GM19397 (cell line): ENCODE measurements at regions not wholly inside any gene's neighbourhood (a gene's known extent, or its start where the extent isn't known, plus 50 kb on each side); places are given as distances from the start of the nearest gene placed in this dataset.

ENCODE experiments used
- ATAC-seq: cut with Tn5 transposase; IDR thresholded peaks from one replicate; pipeline ENCODE4 v1.9.1; 2021; ENCODE audit warnings: mild to moderate bottlenecking, moderate library complexity; ENCODE audit not compliant: unreplicated experiment

- ATAC-seq: no peak
Observed at GRCh38 chr2:155830351-155830750, 502.2 kb downstream of the NR4A2 start.

DNA sequence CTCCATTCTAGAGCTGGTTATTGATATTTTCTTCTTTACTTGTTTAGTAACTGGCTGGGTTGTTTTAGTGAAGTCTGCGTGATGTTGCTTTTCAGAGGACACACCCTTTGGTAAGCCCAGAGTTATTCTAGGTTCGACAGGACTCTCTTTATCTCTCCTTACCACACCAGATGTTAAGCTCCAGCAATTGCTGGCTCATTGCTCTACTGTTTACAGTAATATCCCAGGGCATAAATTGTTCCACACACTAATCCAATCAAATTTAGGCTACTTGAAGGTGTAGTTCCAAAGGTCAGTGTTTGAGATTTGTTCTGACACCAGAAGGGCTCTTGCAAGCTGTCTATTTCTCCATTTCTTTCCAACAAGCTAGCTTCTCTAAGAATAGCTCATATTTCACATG is 506.6 kb downstream of the NR4A2 start:
- no peak for ATAC-seq

DNA sequence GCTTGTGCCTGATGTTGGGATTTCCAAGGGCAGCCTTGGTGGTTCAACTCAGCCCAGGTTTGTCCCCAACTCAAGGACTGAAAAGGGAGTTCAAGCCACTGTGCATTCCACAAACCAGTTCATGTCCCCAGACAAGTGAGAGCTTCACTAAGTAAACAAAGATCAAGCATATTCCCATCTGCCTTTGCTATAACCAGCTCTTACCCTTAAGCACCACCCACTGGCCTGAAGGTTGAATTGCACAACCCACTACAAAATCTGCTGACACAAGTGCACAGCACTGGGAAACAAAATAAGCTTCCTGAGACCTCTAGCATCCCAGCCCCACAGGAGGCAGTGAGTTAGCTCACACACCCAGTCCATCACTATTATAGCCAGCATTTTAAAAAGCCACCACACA is 516.7 kb downstream of the NR4A2 start:
- ATAC-seq: peak; percentile 78

GRCh38 chr2:155815275-155815674 is 517.2 kb downstream of the NR4A2 start:
- ATAC-seq: no peak

GRCh38 chr2:155810411-155810810 is 522.1 kb downstream of the NR4A2 start:
- ATAC-seq: no peak

DNA sequence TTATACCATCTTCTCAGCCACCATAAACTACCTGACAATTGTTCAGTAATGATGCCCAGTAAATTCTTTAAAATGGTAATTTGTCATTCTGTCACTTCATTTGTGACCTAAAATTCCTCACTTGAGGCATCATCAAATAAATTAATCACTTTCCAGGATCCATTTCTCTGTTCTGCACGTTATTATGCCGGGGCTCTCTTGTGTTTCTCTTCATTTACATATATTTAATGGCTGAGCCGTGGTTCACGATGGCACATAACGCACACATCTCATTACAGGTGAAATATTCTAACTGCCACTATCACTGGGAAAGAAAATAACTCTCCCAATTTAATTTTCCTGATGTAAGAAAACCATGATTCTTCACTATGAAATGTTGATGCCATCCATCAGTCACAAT is 529.6 kb downstream of the NR4A2 start:
- ATAC-seq: no peak

- ATAC-seq: no peak
Observed at GRCh38 chr2:155792666-155793065, 539.9 kb downstream of the NR4A2 start.

DNA sequence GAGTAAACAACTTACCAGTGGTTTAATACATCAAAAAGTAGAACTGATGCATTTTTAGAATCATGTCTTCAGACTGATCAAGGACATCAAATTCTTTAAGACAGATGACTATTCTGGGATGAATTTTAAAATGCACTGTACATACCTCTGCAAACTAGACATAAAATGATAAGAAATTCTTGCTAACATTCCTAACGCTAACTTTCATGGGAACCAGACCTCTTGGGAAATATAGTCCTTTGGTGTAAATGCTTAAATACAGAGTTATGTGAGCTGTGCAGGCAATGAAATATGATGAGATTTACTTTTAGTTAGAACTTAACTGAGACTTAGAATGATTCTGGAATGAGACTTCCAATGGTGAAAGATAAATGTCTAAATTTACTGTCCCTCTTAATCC is 562.0 kb downstream of the NR4A2 start:
- ATAC-seq: no peak

DNA sequence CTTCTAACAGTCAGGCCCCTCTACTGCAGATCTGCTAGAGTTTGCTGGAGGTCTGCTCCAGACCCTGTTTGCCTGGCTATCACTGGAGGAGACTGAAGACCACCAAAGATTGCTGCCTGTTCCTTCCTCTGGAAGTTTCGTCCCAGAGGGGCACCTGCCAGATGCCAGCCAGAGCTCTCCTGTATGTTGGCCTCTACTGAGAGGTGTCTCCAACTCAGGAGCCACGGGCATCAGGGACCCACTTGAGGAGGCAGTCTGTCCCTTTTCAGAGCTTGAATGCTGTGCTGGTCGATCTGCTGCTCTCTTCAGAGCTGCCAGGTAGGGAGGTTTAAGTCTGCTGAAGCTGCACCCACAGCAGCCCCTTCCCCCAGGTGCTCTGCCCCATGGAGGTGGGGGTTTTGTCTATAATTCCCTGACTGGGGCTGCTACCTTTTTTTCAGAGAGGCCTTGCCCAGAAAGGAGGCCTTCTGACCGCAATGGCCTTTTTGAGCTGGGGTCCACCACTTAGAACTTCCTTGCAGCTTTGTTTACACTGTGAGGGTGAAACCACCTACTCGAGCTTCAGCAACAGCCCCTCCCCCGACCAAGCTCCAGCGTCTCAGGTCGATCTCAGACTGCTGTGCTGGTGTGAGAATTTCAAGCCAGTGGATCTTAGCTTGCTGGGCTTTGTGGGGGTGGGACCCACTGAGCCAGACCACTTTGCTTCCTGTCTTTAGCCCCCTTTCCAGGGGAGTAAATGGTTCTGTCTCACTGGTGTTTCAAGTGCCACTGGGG is 566.0 kb downstream of the NR4A2 start:
- no peak for ATAC-seq

DNA sequence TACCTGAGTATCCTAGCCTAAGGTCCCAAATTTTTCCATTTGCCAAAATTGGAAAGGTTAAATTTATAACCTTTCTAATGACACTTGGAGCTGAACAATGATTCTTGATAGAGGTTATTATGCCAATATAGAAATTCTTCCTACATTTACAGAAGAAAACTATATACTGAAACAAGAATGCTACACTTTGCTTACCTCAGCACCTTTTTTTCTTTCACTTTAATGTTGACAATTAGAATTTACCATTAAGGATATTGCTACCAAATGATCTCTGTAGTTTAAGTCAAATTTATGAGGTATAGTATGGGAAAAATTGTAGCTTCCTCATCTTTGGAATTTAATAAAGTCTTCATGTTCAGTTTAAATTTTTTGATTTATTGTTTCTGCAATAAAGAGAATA is 577.0 kb downstream of the NR4A2 start:
- ATAC-seq: no peak

DNA sequence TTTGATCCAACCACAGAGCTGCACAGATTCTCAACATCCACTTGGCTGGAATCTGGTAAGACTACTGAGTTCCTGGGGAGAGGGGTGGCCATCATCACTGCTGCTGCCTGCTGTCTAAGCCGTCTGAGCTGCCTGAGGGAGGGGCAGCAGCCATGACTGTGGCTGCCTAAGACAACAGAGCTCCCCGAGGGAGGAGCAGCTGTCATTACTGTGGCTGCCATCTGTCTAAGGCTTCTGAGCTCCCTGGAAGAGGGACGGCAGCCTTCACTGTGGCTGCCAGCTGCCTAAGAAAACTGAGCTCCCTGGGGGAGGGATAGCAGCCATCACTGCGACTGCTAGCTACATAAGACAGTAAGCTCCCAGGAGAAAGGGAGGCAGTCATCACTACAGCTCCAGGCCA is 584.4 kb downstream of the NR4A2 start:
- no peak for ATAC-seq

- ATAC-seq: no peak
Observed at GRCh38 chr2:155747531-155747930, 585.0 kb downstream of the NR4A2 start.

DNA sequence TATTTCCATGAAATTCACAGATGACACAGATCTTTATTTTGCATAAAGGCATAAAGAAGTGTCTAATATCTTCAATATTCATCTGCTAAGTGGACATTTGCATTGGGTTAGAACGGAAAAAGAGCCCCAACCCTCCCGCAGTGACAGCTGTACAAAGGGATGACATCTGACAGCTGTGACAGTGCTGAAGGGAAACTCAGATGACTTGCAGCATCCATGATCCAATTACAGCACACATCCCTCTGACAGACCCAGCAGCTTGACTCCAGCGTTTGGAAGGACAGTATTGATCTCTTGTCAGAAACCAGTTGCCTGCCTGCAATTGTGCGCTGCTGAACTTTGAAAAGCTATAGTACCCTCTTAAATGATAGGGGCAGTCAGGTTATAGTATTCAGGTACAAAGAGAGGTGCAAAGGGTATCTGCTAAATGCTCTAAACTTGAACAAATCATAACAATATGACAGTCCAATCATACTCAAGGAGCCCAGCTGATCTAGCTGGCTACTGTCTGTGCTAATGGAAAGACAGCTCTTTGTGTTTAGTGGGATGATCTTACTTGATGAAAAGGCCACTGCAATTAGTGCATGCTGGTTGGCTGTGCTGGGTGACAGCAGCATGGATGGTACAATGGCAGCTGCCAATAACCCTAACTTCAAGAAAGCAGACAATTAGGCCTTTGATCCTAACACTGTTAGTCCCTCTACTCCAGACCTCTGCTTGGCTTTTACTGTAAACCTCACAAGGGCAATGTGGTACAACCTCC is 599.2 kb downstream of the NR4A2 start:
- ATAC-seq: no peak

DNA sequence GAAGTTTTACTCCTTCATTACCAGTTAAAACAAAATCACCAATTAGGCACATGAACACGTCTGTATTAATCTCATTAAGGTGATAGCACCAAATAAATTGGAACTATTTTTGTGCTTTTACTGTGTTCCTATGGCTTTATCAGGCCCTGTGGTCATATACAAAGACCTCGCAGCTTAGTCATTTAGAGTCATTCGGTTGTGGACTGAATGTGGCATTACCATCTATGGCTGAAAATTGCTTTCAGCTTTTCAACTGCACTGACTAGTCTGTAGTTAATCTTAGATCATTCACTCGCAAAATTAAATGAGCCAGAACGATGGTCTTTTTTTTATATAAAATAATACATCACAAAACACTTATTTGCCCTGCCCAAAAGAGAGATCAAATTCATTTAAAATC is 601.7 kb downstream of the NR4A2 start:
- ATAC-seq: no peak

DNA sequence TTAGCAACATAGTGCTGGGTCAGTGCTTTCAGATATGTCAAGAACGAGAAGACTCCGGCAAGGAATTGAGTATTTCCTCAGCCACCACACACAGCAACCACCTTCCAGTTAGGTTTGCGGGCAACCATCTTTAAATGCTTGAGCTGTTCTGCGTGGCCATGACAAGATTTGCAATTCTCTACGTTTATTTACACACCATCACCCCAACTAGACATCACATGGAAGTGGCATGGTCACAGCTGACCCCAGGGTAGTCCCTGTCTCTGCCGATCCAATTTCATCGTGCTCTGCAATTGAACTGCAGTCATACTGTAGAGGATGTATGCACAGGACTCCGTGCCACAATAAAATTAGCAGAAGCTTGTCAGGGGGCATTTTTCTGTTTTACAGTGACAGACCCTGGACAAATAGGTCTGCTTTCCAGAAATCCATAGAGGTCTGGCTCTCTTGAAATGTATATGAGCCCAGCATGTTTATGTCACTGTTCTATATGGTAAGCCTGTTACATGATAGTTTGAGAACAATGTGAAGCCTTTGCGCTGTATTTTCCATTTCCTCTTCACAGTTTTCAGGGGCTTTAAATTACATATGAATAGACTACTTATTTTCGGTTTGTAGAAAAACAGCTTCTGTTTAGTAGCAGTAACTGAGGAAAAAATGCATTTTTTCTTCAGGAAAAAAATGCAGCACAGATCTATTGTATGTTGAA is 605.2 kb downstream of the NR4A2 start:
- ATAC-seq: no peak

- no peak for ATAC-seq
Observed at GRCh38 chr2:155722290-155722689, 610.2 kb downstream of the NR4A2 start.

GRCh38 chr2:155715705-155716104 is 616.8 kb downstream of the NR4A2 start:
- no peak for ATAC-seq

DNA sequence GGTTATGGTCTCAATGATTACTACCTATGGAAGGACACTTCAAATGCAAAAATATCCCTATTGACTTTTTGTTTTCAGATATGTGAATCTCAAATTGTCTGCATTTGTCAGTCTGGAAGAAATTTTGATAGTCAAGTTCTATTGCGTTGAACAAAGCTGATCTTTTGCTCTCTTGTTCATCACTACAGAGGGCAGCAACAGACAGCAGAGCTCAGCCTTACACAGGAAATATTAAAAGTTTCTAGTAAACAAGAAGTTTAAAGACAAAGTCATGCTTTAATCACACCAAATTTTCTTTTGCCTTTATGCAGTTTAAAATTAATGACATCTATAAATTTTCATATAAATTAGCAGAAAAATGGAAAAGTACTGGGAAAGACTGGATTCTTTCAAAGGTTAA is 617.5 kb downstream of the NR4A2 start:
- no peak for ATAC-seq

DNA sequence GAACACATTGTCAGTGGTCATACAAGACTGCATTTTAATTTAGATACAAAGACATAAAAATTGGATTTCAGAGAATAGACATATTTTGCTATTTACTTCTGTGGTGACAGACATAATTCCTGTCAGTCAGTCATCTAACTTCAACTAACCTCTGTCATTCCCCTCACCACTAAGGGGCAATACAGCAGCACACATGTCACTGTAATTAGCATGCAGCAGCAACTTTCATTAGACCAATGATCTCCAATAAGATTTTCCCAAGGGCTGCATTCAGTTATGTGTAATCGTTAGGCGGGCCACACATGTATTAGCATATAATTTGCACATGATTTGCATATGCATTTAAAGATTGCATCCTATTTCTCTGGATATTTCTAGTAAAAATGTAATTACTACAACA is 624.5 kb downstream of the NR4A2 start:
- no peak for ATAC-seq

GRCh38 chr2:155703917-155704316 is 628.6 kb downstream of the NR4A2 start:
- no peak for ATAC-seq

DNA sequence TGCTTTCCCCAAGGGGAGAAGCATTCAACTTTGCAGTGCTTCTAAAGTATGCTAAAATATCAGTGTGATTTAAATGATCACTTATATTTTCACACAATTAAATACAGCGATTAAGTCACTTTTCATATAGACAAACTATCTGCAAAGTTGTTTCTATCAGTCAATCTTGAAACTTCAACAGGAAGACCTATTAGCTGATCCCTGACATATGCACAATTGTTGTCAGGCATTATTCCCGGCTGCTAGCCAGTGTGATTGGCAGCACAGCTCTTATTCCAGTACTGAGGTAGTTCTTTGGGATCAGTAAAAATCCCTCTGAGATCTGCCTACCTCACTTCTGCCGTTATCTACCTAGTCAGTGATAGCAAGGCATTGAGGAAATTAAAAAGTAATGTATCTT is 629.5 kb downstream of the NR4A2 start:
- ATAC-seq: no peak

- no peak for ATAC-seq
Observed at GRCh38 chr2:155701721-155702120, 630.8 kb downstream of the NR4A2 start.
